Erythroblast (primary cell): ENCODE measurements at regions not wholly inside any gene's neighbourhood (a gene's known extent, or its start where the extent isn't known, plus 50 kb on each side); places are given as distances from the start of the nearest gene placed in this dataset.

Experiments
- GATA1 ChIP-seq: IDR thresholded peaks from 2 replicates; pipeline ENCODE4 v1.6.1; 2011; ENCODE audit warnings: low read depth, mild to moderate bottlenecking, control low read depth, low read length, moderate library complexity
- POLR2A ChIP-seq: IDR thresholded peaks from 2 replicates; pipeline ENCODE4 v1.6.1; 2011; ENCODE audit warnings: mild to moderate bottlenecking, low read length

GRCh38 chr14:100653409-100653808 is 66.2 kb upstream of the BEGAIN start:
- no peak for TF ChIP-seq POLR2A
- no peak for TF ChIP-seq GATA1
